Cardiac muscle cell (in vitro differentiated cells and primary cell): ENCODE measurements at regions not wholly inside any gene's neighbourhood (a gene's known extent, or its start where the extent isn't known, plus 50 kb on each side); places are given as distances from the start of the nearest gene placed in this dataset.

ENCODE experiments used
- DNase-seq, 2 donors: peaks; one replicate each; pipeline versions ENCODE4 v3.0.0 to v3.0.0-alpha.2; 2010 to 2017; ENCODE audit warnings: low read depth in 1 of 2, low spot score in 1 of 2
- H3K27ac ChIP-seq: fragments of 200-600 bp; sonication (generic); 2 replicates; pipeline ENCODE4 v1.5.1; 2016
- H3K27me3 ChIP-seq: fragments of 200-600 bp; sonication (generic); 2 replicates; pipeline ENCODE4 v1.6.0; 2016; ENCODE audit warnings: control low read depth
- H3K36me3 ChIP-seq: fragments of 200-600 bp; sonication (generic); 2 replicates; pipeline ENCODE4 v1.5.1; 2016; ENCODE audit warnings: control low read depth
- H3K4me1 ChIP-seq: fragments of 200-600 bp; sonication (generic); 2 replicates; pipeline ENCODE4 v1.8.1; 2017; ENCODE audit warnings: low read depth, mild to moderate bottlenecking, mixed run types
- H3K4me3 ChIP-seq: fragments of 200-600 bp; sonication (generic); 2 replicates; pipeline ENCODE4 v1.5.1; 2016; ENCODE audit warnings: mild to moderate bottlenecking
- H3K9me3 ChIP-seq: fragments of 200-600 bp; sonication (generic); 2 replicates; pipeline ENCODE4 v1.5.1; 2017; ENCODE audit warnings: low read depth, mild to moderate bottlenecking, control low read depth
- CTCF ChIP-seq: IDR thresholded peaks from 2 replicates; pipeline ENCODE4 v1.5.1; 2012; ENCODE audit warnings: low read depth, mild to moderate bottlenecking, low read length

DNA sequence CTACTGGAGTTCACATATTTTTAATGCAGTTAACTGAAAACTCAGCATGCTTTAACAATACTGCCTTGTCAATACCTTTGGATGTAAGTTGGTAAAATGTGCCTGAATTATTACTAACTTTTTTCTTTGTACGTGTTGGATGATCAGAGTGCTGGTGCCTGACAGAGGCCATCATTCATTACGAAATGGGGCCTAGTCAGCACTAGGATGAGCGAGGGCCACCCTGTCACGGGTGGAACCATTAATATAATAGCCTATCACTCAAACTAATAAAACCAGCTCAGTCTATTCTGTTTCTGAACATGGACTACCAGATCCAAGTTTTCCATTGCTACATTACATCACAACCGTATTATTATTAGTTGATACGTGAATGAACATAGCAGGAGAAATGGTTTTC is 501.7 kb upstream of the TENM3 start:
- no peak overlapping the region for H3K4me3 ChIP-seq
- H3K4me1 ChIP-seq, result no peaks in the 10 kb centered on the region
- TF ChIP-seq CTCF, result no peak
- H3K9me3 ChIP-seq, result no peaks in the 10 kb centered on the region
- H3K27ac ChIP-seq, result no peak overlapping the region
- no peaks in the 10 kb centered on the region for H3K27me3 ChIP-seq
- DNase-seq, result no peak
- no peaks in the 10 kb centered on the region for H3K36me3 ChIP-seq

DNA sequence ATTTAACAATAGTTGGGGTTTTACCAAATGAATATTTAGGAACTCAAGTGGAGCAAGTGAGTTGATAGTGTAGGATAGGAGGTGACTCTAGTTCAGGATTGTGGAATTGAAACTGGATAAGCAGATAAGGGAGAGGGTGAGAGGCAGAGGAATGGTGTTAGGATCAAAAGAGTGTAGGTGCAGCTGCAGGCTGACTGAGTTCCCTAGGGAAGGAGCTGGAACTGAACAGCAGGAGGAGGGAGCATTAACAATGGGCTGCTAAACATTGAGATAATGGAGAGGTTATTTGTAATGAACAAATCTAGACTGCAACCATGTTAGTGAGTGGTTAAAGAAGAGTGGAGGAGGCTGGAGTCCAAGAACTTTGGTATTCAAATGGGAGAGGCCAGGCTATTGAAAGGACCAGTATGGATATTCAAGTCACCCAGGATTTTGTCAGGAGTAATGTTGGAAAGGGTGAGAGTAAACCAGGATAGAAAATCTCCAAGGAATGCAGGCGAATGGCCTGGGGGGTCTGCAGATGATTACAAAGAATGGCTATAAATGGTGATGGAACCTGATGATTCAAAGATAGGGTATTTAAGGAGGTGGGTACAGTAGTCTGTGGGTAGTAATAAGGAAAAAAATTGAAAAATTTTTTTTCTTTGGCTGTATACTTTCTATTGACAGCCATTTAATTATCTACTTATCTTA is 497.1 kb upstream of the TENM3 start:
- no peak for TF ChIP-seq CTCF
- H3K27me3 ChIP-seq, result no peaks in the 10 kb centered on the region
- no peaks in the 10 kb centered on the region for H3K36me3 ChIP-seq
- no peak overlapping the region for H3K4me3 ChIP-seq
- H3K27ac ChIP-seq, result no peak overlapping the region
- no peaks in the 10 kb centered on the region for H3K4me1 ChIP-seq
- no peaks in the 10 kb centered on the region for H3K9me3 ChIP-seq
- DNase-seq, result no peak

- Histone ChIP-seq H3K27ac (no peak overlapping the region), H3K9me3 (no peaks in the 10 kb centered on the region)
These were observed 494.6 kb upstream of the TENM3 start for GRCh38 chr4:181748581-181748980.

GRCh38 chr4:181752516-181752915 is 490.7 kb upstream of the TENM3 start:
- no peak for DNase-seq
- Histone ChIP-seq H3K36me3 (no peaks in the 10 kb centered on the region), H3K4me1 (peaks cover 15% of the 10 kb centered on the region), H3K27me3 (no peaks in the 10 kb centered on the region), H3K9me3 (no peaks in the 10 kb centered on the region), H3K27ac (no peak overlapping the region), H3K4me3 (no peak overlapping the region)
- no peak for TF ChIP-seq CTCF

More at GRCh38 chr4:181748581-181748980, 494.6 kb upstream of the TENM3 start:
- no peak for TF ChIP-seq CTCF
- Histone ChIP-seq H3K27me3 (no peaks in the 10 kb centered on the region), H3K4me3 (no peak overlapping the region), H3K36me3 (no peaks in the 10 kb centered on the region), H3K4me1 (no peaks in the 10 kb centered on the region)
- DNase-seq, result no peak

- TF ChIP-seq CTCF, result no peak
- peaks cover 15% of the 10 kb centered on the region for H3K4me1 ChIP-seq
- H3K27me3 ChIP-seq, result no peaks in the 10 kb centered on the region
- DNase-seq, result no peak
- H3K36me3 ChIP-seq, result no peaks in the 10 kb centered on the region
- H3K4me3 ChIP-seq, result no peak overlapping the region
- H3K27ac ChIP-seq, result no peak overlapping the region
- no peaks in the 10 kb centered on the region for H3K9me3 ChIP-seq
These were observed 490.0 kb upstream of the TENM3 start for GRCh38 chr4:181753207-181753606.

DNA sequence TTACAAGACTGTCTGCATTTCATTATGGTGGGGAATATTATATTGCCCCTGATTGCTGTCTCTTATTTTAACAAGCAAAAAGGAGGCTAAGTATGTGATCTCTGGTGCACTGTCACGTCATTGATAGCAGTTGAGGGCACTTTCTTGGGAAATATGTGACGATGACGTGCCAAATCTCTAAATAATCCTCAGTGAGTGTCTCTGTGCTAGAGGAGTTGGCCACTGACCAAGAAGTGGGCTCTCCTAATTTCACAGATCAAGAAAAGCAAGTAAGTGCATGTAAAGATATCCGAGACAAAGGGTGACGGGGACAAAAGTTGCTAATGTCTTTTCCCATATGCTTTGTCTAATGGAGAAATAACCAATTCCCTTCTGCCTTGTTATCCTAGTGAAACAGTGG is 487.4 kb upstream of the TENM3 start:
- Histone ChIP-seq H3K36me3 (no peaks in the 10 kb centered on the region), H3K9me3 (no peaks in the 10 kb centered on the region), H3K4me3 (no peak overlapping the region), H3K27ac (no peak overlapping the region), H3K27me3 (no peaks in the 10 kb centered on the region), H3K4me1 (peaks cover 15% of the 10 kb centered on the region)
- peak in 1 of 2 donors; percentile 6 for DNase-seq
- TF ChIP-seq CTCF, result no peak
